ENCODE measurements at regions not wholly inside any gene's neighbourhood (a gene's known extent, or its start where the extent isn't known, plus 50 kb on each side); places are given as distances from the start of the nearest gene placed in this dataset.

GRCh38 chr5:169424279-169424655, 123.3 kb upstream of the SLIT3 start:
- H3K4me1 ChIP-seq = no peaks in the 10 kb centered on the region
- 85 to 94% methylated on average over 2 of the region's 2 CpGs for WGBS, 2 donors
- no peaks in the 10 kb centered on the region for H3K27me3 ChIP-seq
- H3K36me3 ChIP-seq = no peaks in the 10 kb centered on the region
- intact Hi-C loops (cut with DNase I) = no loop called here
- no peak overlapping the region for H3K4me3 ChIP-seq (replicated peaks in 1 of 3)
- no peak overlapping the region for H3K27ac ChIP-seq
- TF ChIP-seq POLR2A (IDR thresholded peaks at IDR 0.05) = no peak
- TF ChIP-seq CTCF (IDR thresholded peaks at IDR 0.05) = no peak
- H3K9me3 ChIP-seq = no peaks in the 10 kb centered on the region
- DNase-seq = no peak

- WGBS, 2 donors = 80 to 87% methylated on average over 3 of the region's 3 CpGs
- H3K27ac ChIP-seq = no peak overlapping the region
- DNase-seq = no peak
- H3K36me3 ChIP-seq = no peaks in the 10 kb centered on the region
- intact Hi-C loops (cut with DNase I) = no loop called here
- no peaks in the 10 kb centered on the region for H3K9me3 ChIP-seq
- TF ChIP-seq CTCF (IDR thresholded peaks at IDR 0.05) (no peak), POLR2A (IDR thresholded peaks at IDR 0.05) (no peak)
- H3K4me3 ChIP-seq (replicated peaks in 1 of 3) = no peak overlapping the region
- H3K4me1 ChIP-seq = no peaks in the 10 kb centered on the region
- H3K27me3 ChIP-seq = no peaks in the 10 kb centered on the region
Observed at GRCh38 chr5:169423580-169424278, 122.8 kb upstream of the SLIT3 start.

- 81 to 93% methylated on average over 3 of the region's 3 CpGs for WGBS, 2 donors
Observed at GRCh38 chr5:169422087-169422486, 121.1 kb upstream of the SLIT3 start.

GRCh38 chr5:169421677-169422076, 120.7 kb upstream of the SLIT3 start:
- 73 to 75% methylated on average over 2 of the region's 2 CpGs for WGBS, 2 donors

More at GRCh38 chr5:169422087-169422486, 121.1 kb upstream of the SLIT3 start:
- peaks cover 0 to 2% of the 10 kb centered on the region in 2 donors for H3K4me1 ChIP-seq
- H3K4me3 ChIP-seq (replicated peaks in 1 of 3) = no peak overlapping the region
- no peak for DNase-seq
- no peaks in the 10 kb centered on the region for H3K9me3 ChIP-seq
- H3K27ac ChIP-seq = no peak overlapping the region
- TF ChIP-seq POLR2A (IDR thresholded peaks at IDR 0.05) (no peak), CTCF (IDR thresholded peaks at IDR 0.05) (no peak)
- H3K27me3 ChIP-seq = no peaks in the 10 kb centered on the region
- intact Hi-C loops (cut with DNase I) = no loop called here
- no peaks in the 10 kb centered on the region for H3K36me3 ChIP-seq

More at GRCh38 chr5:169421677-169422076, 120.7 kb upstream of the SLIT3 start:
- TF ChIP-seq POLR2A (IDR thresholded peaks at IDR 0.05) (no peak), CTCF (IDR thresholded peaks at IDR 0.05) (no peak)
- Histone ChIP-seq H3K4me3 (replicated peaks in 1 of 3) (no peak overlapping the region), H3K36me3 (no peaks in the 10 kb centered on the region), H3K27me3 (no peaks in the 10 kb centered on the region), H3K4me1 (peaks cover 0 to 2% of the 10 kb centered on the region in 2 donors), H3K9me3 (no peaks in the 10 kb centered on the region), H3K27ac (no peak overlapping the region)
- DNase-seq = no peak
- intact Hi-C loops (cut with DNase I) = no loop called here

All from thyroid gland (tissue), 4 donors.